KMS-11 (cell line): ENCODE measurements at regions not wholly inside any gene's neighbourhood (a gene's known extent, or its start where the extent isn't known, plus 50 kb on each side); places are given as distances from the start of the nearest gene placed in this dataset.
A peak's percentile ranks its signal among the peaks of the same experiment; 100 is the strongest.

Experiments
- H2AFZ ChIP-seq: fragments of 200-600 bp; sonication (generic); 2 replicates; pipeline ENCODE4 v1.6.1; 2016; ENCODE audit warnings: antibody characterized with exemption, mixed run types, low read depth
- H3K27ac ChIP-seq: fragments of 200-600 bp; sonication (generic); 2 replicates; pipeline ENCODE4 v1.6.1; 2016; ENCODE audit warnings: mild to moderate bottlenecking, mixed run types
- H3K27me3 ChIP-seq: fragments of 200-600 bp; sonication (generic); 2 replicates; pipeline ENCODE4 v1.6.1; 2017; ENCODE audit warnings: mild to moderate bottlenecking, low read depth, mixed run types, moderate library complexity; ENCODE audit not compliant: insufficient read depth
- H3K36me3 ChIP-seq: fragments of 200-600 bp; sonication (generic); 2 replicates; pipeline ENCODE4 v1.6.1; 2017; ENCODE audit warnings: mild to moderate bottlenecking, mixed run types; ENCODE audit not compliant: insufficient read depth
- H3K4me1 ChIP-seq: fragments of 200-600 bp; sonication (generic); 2 replicates; pipeline ENCODE4 v1.6.1; 2016; ENCODE audit warnings: mild to moderate bottlenecking, low read depth, mixed run types; ENCODE audit not compliant: poor library complexity, severe bottlenecking
- H3K4me2 ChIP-seq: fragments of 200-600 bp; sonication (generic); 2 replicates; pipeline ENCODE4 v1.7.0; 2016; ENCODE audit warnings: mild to moderate bottlenecking, mixed run types
- H3K4me3 ChIP-seq: fragments of 200-600 bp; sonication (generic); IDR thresholded peaks from 2 replicates; pipeline ENCODE4 v1.6.1; 2017; ENCODE audit warnings: low read depth, low read length, mixed read lengths; ENCODE audit not compliant: insufficient read depth
- H3K79me2 ChIP-seq: fragments of 200-600 bp; sonication (generic); 2 replicates; pipeline ENCODE4 v1.6.1; 2016; ENCODE audit warnings: low read depth, mixed run types; ENCODE audit not compliant: insufficient read depth
- H3K9ac ChIP-seq: fragments of 200-600 bp; sonication (generic); 2 replicates; pipeline ENCODE4 v1.6.1; 2016; ENCODE audit warnings: mild to moderate bottlenecking, mixed run types
- H4K20me1 ChIP-seq: fragments of 200-600 bp; sonication (generic); 2 replicates; pipeline ENCODE4 v1.6.1; 2016; ENCODE audit warnings: mild to moderate bottlenecking, mixed run types; ENCODE audit not compliant: insufficient read depth
- TF ChIP-seq, protein P1 (sequence below): fragments of 200-600 bp; sonication (generic); conservative IDR thresholded peaks from 2 replicates; pipeline ENCODE4 v1.6.1; 2017; ENCODE audit warnings: low read depth, mild to moderate bottlenecking, antibody characterized with exemption, low read length, moderate library complexity, mixed read lengths

DNA sequence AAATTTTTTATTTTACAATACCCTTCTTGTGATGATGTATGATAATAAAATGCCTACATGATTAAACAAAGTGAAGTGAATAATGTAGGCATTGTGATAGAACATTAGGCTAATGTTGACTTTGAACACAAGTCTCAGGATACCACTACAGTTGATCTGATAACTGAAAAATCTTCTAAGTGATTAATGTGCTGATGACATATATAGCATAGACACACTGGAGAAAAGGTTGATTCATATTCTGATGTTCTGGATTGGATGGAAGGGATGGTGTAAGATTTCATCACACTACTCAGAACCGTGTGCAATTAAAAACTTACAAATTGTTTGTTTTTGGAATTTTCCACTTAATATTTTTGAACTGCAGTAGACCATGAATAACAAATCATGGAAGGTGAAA, 738.5 kb downstream of the TECRL start:
- TF ChIP-seq, protein P1, sequence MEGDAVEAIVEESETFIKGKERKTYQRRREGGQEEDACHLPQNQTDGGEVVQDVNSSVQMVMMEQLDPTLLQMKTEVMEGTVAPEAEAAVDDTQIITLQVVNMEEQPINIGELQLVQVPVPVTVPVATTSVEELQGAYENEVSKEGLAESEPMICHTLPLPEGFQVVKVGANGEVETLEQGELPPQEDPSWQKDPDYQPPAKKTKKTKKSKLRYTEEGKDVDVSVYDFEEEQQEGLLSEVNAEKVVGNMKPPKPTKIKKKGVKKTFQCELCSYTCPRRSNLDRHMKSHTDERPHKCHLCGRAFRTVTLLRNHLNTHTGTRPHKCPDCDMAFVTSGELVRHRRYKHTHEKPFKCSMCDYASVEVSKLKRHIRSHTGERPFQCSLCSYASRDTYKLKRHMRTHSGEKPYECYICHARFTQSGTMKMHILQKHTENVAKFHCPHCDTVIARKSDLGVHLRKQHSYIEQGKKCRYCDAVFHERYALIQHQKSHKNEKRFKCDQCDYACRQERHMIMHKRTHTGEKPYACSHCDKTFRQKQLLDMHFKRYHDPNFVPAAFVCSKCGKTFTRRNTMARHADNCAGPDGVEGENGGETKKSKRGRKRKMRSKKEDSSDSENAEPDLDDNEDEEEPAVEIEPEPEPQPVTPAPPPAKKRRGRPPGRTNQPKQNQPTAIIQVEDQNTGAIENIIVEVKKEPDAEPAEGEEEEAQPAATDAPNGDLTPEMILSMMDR: no peak
- no peak overlapping the region for H2AFZ ChIP-seq
- H3K36me3 ChIP-seq: no peaks in the 10 kb centered on the region
- no peaks in the 10 kb centered on the region for H3K79me2 ChIP-seq
- H3K4me3 ChIP-seq: no peak overlapping the region
- no peak overlapping the region for H3K9ac ChIP-seq
- no peaks in the 10 kb centered on the region for H4K20me1 ChIP-seq
- no peaks in the 10 kb centered on the region for H3K4me1 ChIP-seq
- no peak overlapping the region for H3K27ac ChIP-seq
- H3K27me3 ChIP-seq: no peaks in the 10 kb centered on the region
- H3K4me2 ChIP-seq: no peak overlapping the region

GRCh38 chr4:63663870-63664269, 745.4 kb downstream of the TECRL start:
- Histone ChIP-seq H3K79me2 (no peaks in the 10 kb centered on the region), H3K27ac (peak overlapping the region; percentile 66), H2AFZ (peak overlapping the region; percentile 80), H3K4me3 (no peak overlapping the region), H3K4me2 (peak overlapping the region; percentile 47), H3K9ac (peak overlapping the region; percentile 26; the same call in 1 of the 2 replicates), H3K4me1 (peaks cover 18% of the 10 kb centered on the region), H3K36me3 (no peaks in the 10 kb centered on the region), H3K27me3 (no peaks in the 10 kb centered on the region), H4K20me1 (no peaks in the 10 kb centered on the region)
- TF ChIP-seq, protein P1: no peak

- Histone ChIP-seq H4K20me1 (no peaks in the 10 kb centered on the region), H3K4me1 (no peaks in the 10 kb centered on the region), H3K36me3 (no peaks in the 10 kb centered on the region), H3K27ac (no peak overlapping the region), H3K4me2 (no peak overlapping the region), H3K4me3 (no peak overlapping the region), H3K79me2 (no peaks in the 10 kb centered on the region), H2AFZ (no peak overlapping the region), H3K9ac (no peak overlapping the region), H3K27me3 (no peaks in the 10 kb centered on the region)
- TF ChIP-seq, protein P1: no peak
These were observed 764.9 kb downstream of the TECRL start for GRCh38 chr4:63644396-63644795.

- TF ChIP-seq, protein P1: no peak
- no peak overlapping the region for H3K4me2 ChIP-seq
- no peak overlapping the region for H2AFZ ChIP-seq
- no peak overlapping the region for H3K9ac ChIP-seq
- H3K4me1 ChIP-seq: no peaks in the 10 kb centered on the region
- H3K79me2 ChIP-seq: no peaks in the 10 kb centered on the region
- H4K20me1 ChIP-seq: no peaks in the 10 kb centered on the region
- H3K36me3 ChIP-seq: no peaks in the 10 kb centered on the region
- H3K27ac ChIP-seq: no peak overlapping the region
- H3K4me3 ChIP-seq: no peak overlapping the region
- no peaks in the 10 kb centered on the region for H3K27me3 ChIP-seq
These were observed 772.0 kb downstream of the TECRL start for GRCh38 chr4:63637270-63637669.
